ENCODE measurements at regions not wholly inside any gene's neighbourhood (a gene's known extent, or its start where the extent isn't known, plus 50 kb on each side); places are given as distances from the start of the nearest gene placed in this dataset.

DNA sequence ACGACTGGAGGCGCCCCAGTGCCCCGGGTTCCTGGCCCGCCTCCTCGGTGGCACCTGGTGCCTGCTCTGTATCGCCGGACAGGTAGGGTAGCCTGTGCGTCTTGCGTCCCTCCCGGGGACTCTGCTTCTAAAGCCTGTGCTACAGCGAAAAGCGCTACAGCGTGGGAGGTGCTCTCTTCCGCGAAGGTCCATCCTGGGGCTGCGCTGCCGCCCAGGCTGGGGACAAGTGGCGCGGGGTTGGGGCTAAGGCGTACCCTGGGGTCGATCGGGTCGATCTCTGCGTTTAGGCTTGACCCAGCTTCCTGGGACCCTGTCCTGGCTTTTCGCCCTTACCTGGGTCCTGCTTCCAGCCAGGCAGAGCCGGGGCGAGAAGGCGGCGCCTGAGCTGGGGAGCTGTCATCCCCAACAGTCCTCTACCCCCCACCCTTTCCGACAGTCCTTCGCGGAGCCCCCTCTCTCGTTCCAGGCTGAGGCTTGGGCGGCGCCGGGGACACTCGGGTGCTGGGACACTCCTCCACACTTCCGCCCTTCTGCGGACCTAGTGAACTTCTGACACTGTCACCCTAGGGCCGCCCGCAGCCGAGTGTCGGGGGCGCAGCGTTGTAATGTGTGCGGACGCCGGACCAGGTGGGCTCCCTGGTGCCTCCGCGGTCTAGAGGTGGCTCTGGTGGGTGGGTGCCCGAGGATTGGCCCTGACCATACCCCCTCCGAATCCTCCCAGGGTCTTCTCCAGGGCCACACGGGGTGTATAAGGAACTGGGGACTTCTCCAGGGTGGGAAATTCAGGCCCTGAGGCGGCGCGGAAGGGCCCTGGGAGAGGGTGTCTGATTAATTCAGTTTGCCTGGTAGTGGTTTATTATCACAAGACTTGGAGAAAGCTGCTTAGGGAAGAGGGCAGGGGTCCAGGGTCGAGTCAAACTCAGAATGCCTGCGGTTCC, 328.2 kb downstream of the SH3GL2 start:
- Histone ChIP-seq H3K27ac (ENCODE audit: low read depth in 1 of 2, low read length in 1 of 2) (no peak overlapping the region), H3K9me3 (ENCODE audit: control insufficient read depth in 2 of 2, insufficient read depth in 1 of 2, low read length in 1 of 2) (no peaks in the 10 kb centered on the region), H3K4me1 (ENCODE audit: control insufficient read depth in 2 of 2, insufficient read depth in 2 of 2, low read length in 2 of 2) (no peaks in the 10 kb centered on the region), H3K36me3 (ENCODE audit: control insufficient read depth in 2 of 2, insufficient read depth in 2 of 2, low read length in 1 of 2) (no peaks in the 10 kb centered on the region), H3K4me3 (ENCODE audit: low read length in 2 of 2) (no peak overlapping the region), H3K27me3 (ENCODE audit: control insufficient read depth in 2 of 2, insufficient read depth in 1 of 2, low read length in 1 of 2) (peaks cover 25 to 36% of the 10 kb centered on the region in 2 donors)
- no peak for DNase-seq (ENCODE audit: low read depth in 6 of 9, low spot score in 9 of 9)
- 9% methylated on average over 58 of the region's 58 CpGs for WGBS

DNA sequence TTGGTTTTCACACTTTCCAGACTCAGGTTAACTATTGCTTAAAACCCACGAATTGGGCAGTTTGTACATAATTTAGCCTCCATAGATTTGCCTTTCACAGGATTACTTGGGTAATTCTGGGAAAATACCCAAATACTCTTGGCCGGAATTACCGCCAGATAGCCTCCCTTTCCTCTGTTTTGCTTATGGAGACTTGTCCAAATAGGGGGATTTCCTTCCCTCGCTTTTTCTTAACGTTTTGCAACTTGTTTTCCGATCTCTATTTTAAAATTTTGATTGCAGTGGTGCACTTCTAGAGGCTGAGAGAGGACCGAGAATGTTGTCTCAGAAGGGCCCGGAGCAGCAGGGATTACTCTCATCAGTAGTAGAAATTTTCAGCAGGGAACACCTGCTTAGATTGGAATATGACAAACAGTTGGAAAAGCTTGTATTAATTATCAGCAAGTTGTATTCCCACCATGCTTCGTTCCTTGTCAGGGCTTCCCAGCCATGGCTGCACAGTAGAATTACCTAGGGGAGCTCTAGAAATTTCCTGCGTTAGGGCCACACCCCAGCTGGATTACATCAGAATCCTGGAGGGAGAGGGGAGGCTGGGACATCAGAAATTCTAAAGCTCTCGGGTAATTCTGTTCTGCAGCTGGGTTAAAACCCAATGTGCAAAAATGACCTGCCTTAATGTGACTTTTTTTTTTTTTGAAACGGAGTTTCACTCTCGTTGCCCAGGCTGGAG, 329.1 kb downstream of the SH3GL2 start:
- H3K27ac ChIP-seq (ENCODE audit: low read depth in 1 of 2, low read length in 1 of 2), result no peak overlapping the region
- no peaks in the 10 kb centered on the region for H3K36me3 ChIP-seq (ENCODE audit: control insufficient read depth in 2 of 2, insufficient read depth in 2 of 2, low read length in 1 of 2)
- no peaks in the 10 kb centered on the region for H3K4me1 ChIP-seq (ENCODE audit: control insufficient read depth in 2 of 2, insufficient read depth in 2 of 2, low read length in 2 of 2)
- WGBS, result 80% methylated on average over 13 of the region's 13 CpGs
- H3K9me3 ChIP-seq (ENCODE audit: control insufficient read depth in 2 of 2, insufficient read depth in 1 of 2, low read length in 1 of 2), result no peaks in the 10 kb centered on the region
- H3K27me3 ChIP-seq (ENCODE audit: control insufficient read depth in 2 of 2, insufficient read depth in 1 of 2, low read length in 1 of 2), result peaks cover 25 to 36% of the 10 kb centered on the region in 2 donors
- no peak for DNase-seq (ENCODE audit: low read depth in 6 of 9, low spot score in 9 of 9)
- H3K4me3 ChIP-seq (ENCODE audit: low read length in 2 of 2), result no peak overlapping the region

DNA sequence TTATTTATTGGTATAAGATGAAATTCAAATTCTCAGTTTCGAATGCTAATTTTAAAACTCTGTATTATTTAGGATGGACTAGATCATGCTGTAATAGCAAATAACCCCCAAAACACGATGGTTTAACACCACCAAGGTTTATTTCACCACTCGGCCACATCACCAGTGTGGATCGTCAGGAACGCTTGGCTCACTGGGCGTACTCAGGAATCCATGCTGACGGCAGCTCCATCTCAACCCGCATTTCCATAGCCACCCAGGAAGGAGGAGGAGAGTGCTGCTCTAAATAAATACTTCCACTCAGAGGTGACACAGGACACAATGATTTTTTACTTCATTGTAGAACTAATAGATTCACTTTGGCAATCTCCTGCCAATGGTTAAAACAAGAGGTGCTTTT, 347.4 kb downstream of the SH3GL2 start:
- DNase-seq (ENCODE audit: low read depth in 6 of 9, low spot score in 9 of 9), result no peak
- H3K4me3 ChIP-seq (ENCODE audit: low read length in 2 of 2), result no peak overlapping the region

DNA sequence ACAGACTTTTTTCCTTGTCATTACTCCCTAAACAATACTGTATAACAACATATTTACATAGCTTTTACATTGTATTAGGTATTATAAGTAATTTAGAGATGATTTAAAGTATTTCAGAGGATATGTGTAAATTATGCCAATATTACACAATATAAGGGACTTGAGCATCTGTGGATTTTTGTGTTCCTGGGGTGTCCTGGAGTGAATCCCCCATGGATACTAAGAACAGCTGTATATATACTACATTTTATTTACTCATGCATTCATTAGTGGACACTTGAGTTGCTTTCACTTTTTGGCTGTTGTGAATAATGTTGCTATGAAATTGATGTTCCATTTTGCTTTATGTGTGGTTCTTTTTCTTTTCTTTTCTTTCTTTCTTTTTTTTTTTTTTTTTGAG, 348.8 kb downstream of the SH3GL2 start:
- no peaks in the 10 kb centered on the region for H3K9me3 ChIP-seq (ENCODE audit: control insufficient read depth in 2 of 2, insufficient read depth in 1 of 2, low read length in 1 of 2)
- no peaks in the 10 kb centered on the region for H3K4me1 ChIP-seq (ENCODE audit: control insufficient read depth in 2 of 2, insufficient read depth in 2 of 2, low read length in 2 of 2)
- no peak overlapping the region for H3K4me3 ChIP-seq (ENCODE audit: low read length in 2 of 2)
- no peak for DNase-seq (ENCODE audit: low read depth in 6 of 9, low spot score in 9 of 9)
- no peak overlapping the region for H3K27ac ChIP-seq (ENCODE audit: low read depth in 1 of 2, low read length in 1 of 2)
- no peaks in the 10 kb centered on the region for H3K27me3 ChIP-seq (ENCODE audit: control insufficient read depth in 2 of 2, insufficient read depth in 1 of 2, low read length in 1 of 2)
- no peaks in the 10 kb centered on the region for H3K36me3 ChIP-seq (ENCODE audit: control insufficient read depth in 2 of 2, insufficient read depth in 2 of 2, low read length in 1 of 2)

More for the DNA sequence above, 347.4 kb downstream of the SH3GL2 start:
- Histone ChIP-seq H3K27ac (ENCODE audit: low read depth in 1 of 2, low read length in 1 of 2) (no peak overlapping the region), H3K27me3 (ENCODE audit: control insufficient read depth in 2 of 2, insufficient read depth in 1 of 2, low read length in 1 of 2) (no peaks in the 10 kb centered on the region), H3K4me1 (ENCODE audit: control insufficient read depth in 2 of 2, insufficient read depth in 2 of 2, low read length in 2 of 2) (no peaks in the 10 kb centered on the region), H3K9me3 (ENCODE audit: control insufficient read depth in 2 of 2, insufficient read depth in 1 of 2, low read length in 1 of 2) (no peaks in the 10 kb centered on the region), H3K36me3 (ENCODE audit: control insufficient read depth in 2 of 2, insufficient read depth in 2 of 2, low read length in 1 of 2) (no peaks in the 10 kb centered on the region)
- WGBS, result 93% methylated on average over 8 of the region's 8 CpGs

DNA sequence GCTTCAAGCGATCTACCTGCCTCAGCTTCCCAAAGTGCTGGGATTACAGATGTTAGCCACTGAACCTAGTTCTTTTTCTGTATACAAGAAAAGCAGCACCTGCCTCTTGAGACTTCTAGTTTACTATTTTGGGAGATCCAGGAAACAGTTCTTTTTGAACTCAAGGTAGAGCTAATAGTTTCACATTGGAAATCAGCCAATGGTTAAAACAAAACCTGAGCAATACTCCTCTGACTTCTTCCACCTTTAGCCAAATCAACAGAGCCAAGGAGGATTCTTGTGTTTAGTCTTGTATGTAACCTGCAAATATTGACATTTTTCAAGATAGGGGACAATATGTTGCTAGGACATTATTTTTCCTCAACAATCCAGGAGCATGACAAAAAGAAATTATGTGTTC, 349.4 kb downstream of the SH3GL2 start:
- no peaks in the 10 kb centered on the region for H3K4me1 ChIP-seq (ENCODE audit: control insufficient read depth in 2 of 2, insufficient read depth in 2 of 2, low read length in 2 of 2)
- DNase-seq (ENCODE audit: low read depth in 6 of 9, low spot score in 9 of 9), result no peak
- H3K4me3 ChIP-seq (ENCODE audit: low read length in 2 of 2), result no peak overlapping the region
- no peak overlapping the region for H3K27ac ChIP-seq (ENCODE audit: low read depth in 1 of 2, low read length in 1 of 2)
- H3K36me3 ChIP-seq (ENCODE audit: control insufficient read depth in 2 of 2, insufficient read depth in 2 of 2, low read length in 1 of 2), result no peaks in the 10 kb centered on the region
- H3K27me3 ChIP-seq (ENCODE audit: control insufficient read depth in 2 of 2, insufficient read depth in 1 of 2, low read length in 1 of 2), result no peaks in the 10 kb centered on the region
- no peaks in the 10 kb centered on the region for H3K9me3 ChIP-seq (ENCODE audit: control insufficient read depth in 2 of 2, insufficient read depth in 1 of 2, low read length in 1 of 2)
- WGBS, result 98% methylated on average over 1 of the region's 1 CpG

DNA sequence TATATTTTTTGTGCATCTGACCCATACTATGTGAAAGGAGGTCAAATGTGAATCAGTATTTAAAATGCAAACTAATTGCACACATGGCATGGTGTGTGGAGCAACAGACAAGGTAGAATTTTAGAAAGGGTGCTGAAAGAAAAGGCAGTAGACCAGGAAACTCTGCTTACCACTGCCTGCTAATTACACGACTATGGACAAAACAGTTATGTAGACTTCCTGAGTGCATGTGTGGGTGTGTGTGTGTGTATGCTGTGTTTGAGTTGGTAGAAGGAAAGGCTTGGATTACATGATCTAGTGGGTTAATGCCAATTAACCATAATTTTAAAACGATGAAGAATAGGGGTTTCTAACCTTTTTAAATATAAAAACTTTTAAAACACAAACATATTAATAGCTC, 349.9 kb downstream of the SH3GL2 start:
- no peaks in the 10 kb centered on the region for H3K36me3 ChIP-seq (ENCODE audit: control insufficient read depth in 2 of 2, insufficient read depth in 2 of 2, low read length in 1 of 2)
- WGBS, result 63% methylated on average over 2 of the region's 2 CpGs
- no peaks in the 10 kb centered on the region for H3K27me3 ChIP-seq (ENCODE audit: control insufficient read depth in 2 of 2, insufficient read depth in 1 of 2, low read length in 1 of 2)

DNA sequence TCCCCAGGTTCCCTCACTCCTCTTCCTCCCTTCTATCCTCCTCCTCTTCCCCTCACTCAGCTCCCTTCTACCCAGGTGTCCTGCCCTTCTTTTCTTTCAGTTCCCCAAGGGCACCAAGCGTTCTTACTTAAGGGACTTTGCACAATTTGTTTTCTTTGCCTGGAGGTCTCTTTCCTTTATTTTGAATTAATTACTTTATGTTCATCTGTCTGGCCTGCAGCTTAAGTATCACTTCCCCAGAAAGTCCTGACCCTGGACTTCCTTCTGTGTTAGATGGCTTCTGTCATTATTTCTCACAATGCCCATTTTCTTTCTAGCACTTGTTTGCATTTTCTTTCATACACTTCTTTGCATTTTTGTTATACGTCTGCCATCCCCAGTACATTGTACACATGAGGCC, 350.6 kb downstream of the SH3GL2 start:
- H3K9me3 ChIP-seq (ENCODE audit: control insufficient read depth in 2 of 2, insufficient read depth in 1 of 2, low read length in 1 of 2), result no peaks in the 10 kb centered on the region
- H3K36me3 ChIP-seq (ENCODE audit: control insufficient read depth in 2 of 2, insufficient read depth in 2 of 2, low read length in 1 of 2), result no peaks in the 10 kb centered on the region
- WGBS, result 86% methylated on average over 2 of the region's 2 CpGs
- no peak overlapping the region for H3K4me3 ChIP-seq (ENCODE audit: low read length in 2 of 2)
- H3K4me1 ChIP-seq (ENCODE audit: control insufficient read depth in 2 of 2, insufficient read depth in 2 of 2, low read length in 2 of 2), result no peaks in the 10 kb centered on the region
- no peaks in the 10 kb centered on the region for H3K27me3 ChIP-seq (ENCODE audit: control insufficient read depth in 2 of 2, insufficient read depth in 1 of 2, low read length in 1 of 2)
- no peak for DNase-seq (ENCODE audit: low read depth in 6 of 9, low spot score in 9 of 9)
- no peak overlapping the region for H3K27ac ChIP-seq (ENCODE audit: low read depth in 1 of 2, low read length in 1 of 2)

More for the DNA sequence above, 349.9 kb downstream of the SH3GL2 start:
- Histone ChIP-seq H3K27ac (ENCODE audit: low read depth in 1 of 2, low read length in 1 of 2) (no peak overlapping the region), H3K9me3 (ENCODE audit: control insufficient read depth in 2 of 2, insufficient read depth in 1 of 2, low read length in 1 of 2) (no peaks in the 10 kb centered on the region), H3K4me1 (ENCODE audit: control insufficient read depth in 2 of 2, insufficient read depth in 2 of 2, low read length in 2 of 2) (no peaks in the 10 kb centered on the region), H3K4me3 (ENCODE audit: low read length in 2 of 2) (no peak overlapping the region)
- DNase-seq (ENCODE audit: low read depth in 6 of 9, low spot score in 9 of 9), result no peak

DNA sequence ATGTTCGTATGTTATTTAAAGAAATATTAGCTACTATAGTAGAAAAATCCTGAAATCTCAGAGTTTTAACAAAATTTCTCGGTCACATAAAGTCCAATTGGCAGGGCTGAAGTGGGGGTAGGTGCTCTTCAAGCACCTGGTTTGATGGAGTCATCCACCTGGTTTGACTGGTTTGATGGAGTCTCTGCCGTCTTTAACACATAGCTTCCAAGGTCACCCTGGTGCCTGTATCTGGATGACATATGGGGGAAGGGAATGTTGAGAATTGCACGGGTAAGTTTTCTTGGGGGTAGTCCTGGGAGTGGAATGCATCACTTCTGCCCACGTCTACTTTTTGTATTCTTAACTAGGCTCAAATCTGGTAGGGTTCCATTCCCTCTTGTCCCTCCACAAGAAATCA, 351.2 kb downstream of the SH3GL2 start:
- no peak overlapping the region for H3K27ac ChIP-seq (ENCODE audit: low read depth in 1 of 2, low read length in 1 of 2)
- no peaks in the 10 kb centered on the region for H3K27me3 ChIP-seq (ENCODE audit: control insufficient read depth in 2 of 2, insufficient read depth in 1 of 2, low read length in 1 of 2)
- DNase-seq (ENCODE audit: low read depth in 6 of 9, low spot score in 9 of 9), result no peak
- no peaks in the 10 kb centered on the region for H3K9me3 ChIP-seq (ENCODE audit: control insufficient read depth in 2 of 2, insufficient read depth in 1 of 2, low read length in 1 of 2)
- H3K36me3 ChIP-seq (ENCODE audit: control insufficient read depth in 2 of 2, insufficient read depth in 2 of 2, low read length in 1 of 2), result no peaks in the 10 kb centered on the region
- 89% methylated on average over 5 of the region's 5 CpGs for WGBS
- no peaks in the 10 kb centered on the region for H3K4me1 ChIP-seq (ENCODE audit: control insufficient read depth in 2 of 2, insufficient read depth in 2 of 2, low read length in 2 of 2)
- no peak overlapping the region for H3K4me3 ChIP-seq (ENCODE audit: low read length in 2 of 2)

DNA sequence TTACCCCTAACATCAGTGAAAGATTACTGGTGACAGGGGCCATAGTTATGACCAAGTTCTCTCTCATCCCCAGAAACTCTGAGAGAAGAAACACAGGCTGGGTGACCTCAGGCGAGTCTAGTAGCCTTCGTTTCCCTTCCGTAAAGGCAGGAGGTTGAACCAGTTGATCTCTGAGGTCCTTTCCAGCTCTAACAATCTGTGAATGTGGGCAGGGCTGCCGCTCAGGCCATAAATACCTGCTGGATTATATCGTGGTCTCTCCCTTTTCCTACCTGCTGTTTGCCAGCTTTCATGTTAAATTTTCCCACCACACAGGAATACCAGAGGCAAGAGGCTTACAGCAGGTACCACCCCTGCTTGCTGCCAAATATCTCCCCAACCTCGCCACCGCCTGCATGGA, 357.5 kb downstream of the SH3GL2 start:
- Histone ChIP-seq H3K27ac (ENCODE audit: low read depth in 1 of 2, low read length in 1 of 2) (no peak overlapping the region), H3K9me3 (ENCODE audit: control insufficient read depth in 2 of 2, insufficient read depth in 1 of 2, low read length in 1 of 2) (no peaks in the 10 kb centered on the region), H3K36me3 (ENCODE audit: control insufficient read depth in 2 of 2, insufficient read depth in 2 of 2, low read length in 1 of 2) (no peaks in the 10 kb centered on the region), H3K27me3 (ENCODE audit: control insufficient read depth in 2 of 2, insufficient read depth in 1 of 2, low read length in 1 of 2) (no peaks in the 10 kb centered on the region), H3K4me3 (ENCODE audit: low read length in 2 of 2) (no peak overlapping the region), H3K4me1 (ENCODE audit: control insufficient read depth in 2 of 2, insufficient read depth in 2 of 2, low read length in 2 of 2) (no peaks in the 10 kb centered on the region)
- 81% methylated on average over 7 of the region's 7 CpGs for WGBS
- DNase-seq (ENCODE audit: low read depth in 6 of 9, low spot score in 9 of 9), result no peak
